HepG2 (cell line): ENCODE measurements at regions not wholly inside any gene's neighbourhood (a gene's known extent, or its start where the extent isn't known, plus 50 kb on each side); places are given as distances from the start of the nearest gene placed in this dataset.

Experiments used
- ATAC-seq: fragments of 200-7000 bp; cut with Tn5 transposase; 3 replicates; pipeline ENCODE4 v1.9.1; 2020; ENCODE audit warnings: mild to moderate bottlenecking, moderate library complexity
- BruUV-seq: library from RNA; stranded (reverse); fragments of 400-500 nt; replicated peaks from 2 replicates; lab custom pipeline; 2021; lab: Mats Ljungman, UMichigan
- CTCF ChIA-PET: fragments of 300-600 bp; formaldehyde crosslinking; extraction: SDS; loops from one replicate; lab custom pipeline; 2021; ENCODE audit warnings: low total read pairs, inconsistent platforms, low intra/inter-chr PET ratio; lab: Yijun Ruan, JAX
- POLR2A ChIA-PET: fragments of 350-600 bp; sonication (Branson Sonifier 250); formaldehyde crosslinking; loops from one replicate; lab custom pipeline; 2020; ENCODE audit warnings: antibody characterized with exemption, inconsistent platforms; lab: Yijun Ruan, JAX
- DNase-seq: peaks from one replicate; pipeline ENCODE4 v3.0.0-alpha.2; 2015; ENCODE audit warnings: low spot score
- FAIRE-seq: peaks from 3 replicates; lab custom pipeline; 2011; peaks lifted over from hg19 to GRCh38; lab: Jason Lieb, UNC
- H2AFZ ChIP-seq: one replicate; pipeline ENCODE4 v1.6.1; 2011; ENCODE audit warnings: low read length, inconsistent platforms
- H3K27ac ChIP-seq: fragments of 300-600 bp; 3 replicates; pipeline ENCODE4 v1.8.0; 2011; ENCODE audit warnings: mixed run types, mild to moderate bottlenecking, mixed read lengths, low read length, inconsistent platforms; ENCODE audit not compliant: insufficient read depth; ENCODE audit errors: extremely low read length
- H3K27me3 ChIP-seq, 2 experiments: fragments of 200-600 bp in 1 of 2; 2 replicates in 1 of 2; 3 replicates in 1 of 2; pipeline versions ENCODE4 v1.6.0 to v1.8.0; 2011; ENCODE audit warnings: low read length in 2 of 2, mild to moderate bottlenecking in 2 of 2, moderate library complexity in 2 of 2, inconsistent platforms in 1 of 2; ENCODE audit not compliant: insufficient read depth in 2 of 2, control insufficient read depth in 1 of 2
- H3K36me3 ChIP-seq, 2 experiments: fragments of 200-600 bp in 1 of 2; replicated peaks in 1 of 2; 2 replicates in 1 of 2; 3 replicates in 1 of 2; pipeline versions ENCODE4 v1.5.1 to v1.8.0; 2011; ENCODE audit warnings: low read length in 2 of 2, inconsistent platforms in 1 of 2; ENCODE audit not compliant: insufficient read depth in 2 of 2, control insufficient read depth in 1 of 2
- H3K4me1 ChIP-seq: 2 replicates; pipeline ENCODE4 v1.5.1; 2012; ENCODE audit warnings: low read length, inconsistent platforms; ENCODE audit not compliant: insufficient read depth
- H3K4me2 ChIP-seq: 2 replicates; pipeline ENCODE4 v1.6.0; 2011; ENCODE audit warnings: low read depth, low read length, inconsistent platforms
- H3K4me3 ChIP-seq, 3 experiments: fragments of 200-600 bp in 1 of 3; sonication (generic), shearing (Covaris generic) in 1 of 3; replicated peaks in 1 of 3; 2 replicates each; pipeline ENCODE4 v1.5.1; 2011 to 2016; ENCODE audit warnings: low read length in 3 of 3, inconsistent platforms in 2 of 3, low read depth in 2 of 3, mild to moderate bottlenecking in 2 of 3, control low read depth in 1 of 3, mixed read lengths in 1 of 3; ENCODE audit not compliant: insufficient read depth in 1 of 3
- H3K79me2 ChIP-seq: one replicate; pipeline ENCODE4 v1.6.1; 2011; ENCODE audit warnings: low read length, inconsistent platforms; ENCODE audit not compliant: insufficient read depth
- H3K9ac ChIP-seq: 2 replicates; pipeline ENCODE4 v1.6.0; 2011; ENCODE audit warnings: mild to moderate bottlenecking, low read depth, low read length, inconsistent platforms; ENCODE audit not compliant: insufficient read depth
- H3K9me3 ChIP-seq: 2 replicates; pipeline ENCODE4 v1.5.1; 2012; ENCODE audit warnings: mild to moderate bottlenecking, low read length
- H4K20me1 ChIP-seq: 2 replicates; pipeline ENCODE4 v1.6.0; 2011; ENCODE audit warnings: inconsistent platforms, mild to moderate bottlenecking, low read length, moderate library complexity; ENCODE audit not compliant: insufficient read depth
- GPN1 ChIP-seq: sonication (generic); formaldehyde crosslinking; IDR thresholded peaks from 2 replicates; pipeline ENCODE4 v1.5.1; 2020; ENCODE audit warnings: missing genetic modification reagents, borderline replicate concordance
- JDP2 ChIP-seq: sonication (generic); formaldehyde crosslinking; IDR thresholded peaks from 2 replicates; pipeline ENCODE4 v1.8.1; 2022; ENCODE audit warnings: missing genetic modification reagents, borderline replicate concordance
- JUND ChIP-seq: sonication (generic); formaldehyde crosslinking; IDR thresholded peaks from 2 replicates; pipeline ENCODE4 v1.8.0; 2022; ENCODE audit warnings: mild to moderate bottlenecking, missing genetic modification reagents
- KLF9 ChIP-seq: IDR thresholded peaks from 2 replicates; pipeline ENCODE4 v1.6.1; 2016; ENCODE audit warnings: low read depth
- NFRKB ChIP-seq: fragments of 450-650 bp; IDR thresholded peaks from 2 replicates; pipeline ENCODE4 v1.6.1; 2017
- SKIL ChIP-seq: sonication (generic); formaldehyde crosslinking; IDR thresholded peaks from 2 replicates; pipeline ENCODE4 v1.8.0; 2022; ENCODE audit warnings: missing genetic modification reagents, mild to moderate bottlenecking, moderate library complexity, borderline replicate concordance
- SP140L ChIP-seq: sonication (generic); formaldehyde crosslinking; IDR thresholded peaks from 2 replicates; pipeline ENCODE4 v1.4.0; 2020; ENCODE audit warnings: missing genetic modification reagents, borderline replicate concordance
- WIZ ChIP-seq: sonication (generic); formaldehyde crosslinking; IDR thresholded peaks from 2 replicates; pipeline ENCODE4 v1.5.1; 2020; ENCODE audit warnings: mild to moderate bottlenecking, missing genetic modification reagents
- YEATS4 ChIP-seq: sonication (generic); formaldehyde crosslinking; IDR thresholded peaks from 2 replicates; pipeline ENCODE4 v1.4.0; 2020; ENCODE audit warnings: missing genetic modification reagents, borderline replicate concordance
- ZBTB1 ChIP-seq: sonication (generic); formaldehyde crosslinking; IDR thresholded peaks from 2 replicates; pipeline ENCODE4 v1.4.0; 2020; ENCODE audit warnings: missing genetic modification reagents, borderline replicate concordance
- ZC3H4 ChIP-seq: sonication (generic); formaldehyde crosslinking; IDR thresholded peaks from 2 replicates; pipeline ENCODE4 v1.4.0; 2020; ENCODE audit warnings: missing genetic modification reagents, borderline replicate concordance
- ZNF3 ChIP-seq: IDR thresholded peaks from 2 replicates; pipeline ENCODE4 v1.7.0; 2017; ENCODE audit warnings: inconsistent platforms
- ZNF652 ChIP-seq: IDR thresholded peaks from 2 replicates; pipeline ENCODE4 v1.6.1; 2016; ENCODE audit warnings: low read depth, borderline replicate concordance
- ZNF703 ChIP-seq: sonication (generic); formaldehyde crosslinking; IDR thresholded peaks from 2 replicates; pipeline ENCODE4 v1.5.1; 2020; ENCODE audit warnings: missing genetic modification reagents, mild to moderate bottlenecking, moderate library complexity, borderline replicate concordance
- ZNF740 ChIP-seq: sonication (generic); formaldehyde crosslinking; IDR thresholded peaks from 2 replicates; pipeline ENCODE4 v1.4.0; 2020; ENCODE audit warnings: missing genetic modification reagents
- ZNF788 ChIP-seq: sonication (generic); formaldehyde crosslinking; IDR thresholded peaks from 2 replicates; pipeline ENCODE4 v1.5.0; 2020; ENCODE audit warnings: mild to moderate bottlenecking, missing genetic modification reagents, borderline replicate concordance
- WGBS: methylation state at CpG from one replicate; pipeline ENCODE4 v1.1.6; 2017; ENCODE audit warnings: low lambda C conversion rate; 5-methylcytosine and 5-hydroxymethylcytosine counted together
- in situ Hi-C: cut with HindIII; loops from 2 replicates; pipeline ENCODE4 v1.10.0; 2017; ENCODE audit warnings: low pct_unique_long_range_greater_than_20kb; ENCODE audit not compliant: extremely low pct_ligation_motif_present
- intact Hi-C: fragments of 100-400 bp; cut with micrococcal nuclease; formaldehyde crosslinking; loops from one replicate; pipeline ENCODE4 v1.10.0; 2022; ENCODE audit not compliant: unreplicated experiment

GRCh38 chr1:178573330-178573729 is 60.4 kb downstream of the TEX35 start (continued):
- no peak for TF ChIP-seq ZNF3 (CRISPR knock-in tag)

- CTCF ChIA-PET: no interaction called here
These were observed 61.4 kb downstream of the TEX35 start for GRCh38 chr1:178574345-178574744.

GRCh38 chr1:178575611-178576361 is 62.9 kb downstream of the TEX35 start:
- Histone ChIP-seq H3K79me2 (no peaks in the 10 kb centered on the region), H3K9me3 (no peaks in the 10 kb centered on the region), H4K20me1 (no peaks in the 10 kb centered on the region), H2AFZ (no peak overlapping the region), H3K4me1 (0 out of 2 replicates have a peak, but pooled peaks cover 6% of the 10 kb centered on the region), H3K27ac (no peak overlapping the region), H3K4me2 (no peak overlapping the region), H3K36me3 (no peaks in the 10 kb centered on the region), H3K4me3 (no peak overlapping the region), H3K9ac (no peak overlapping the region), H3K27me3 (no peaks in the 10 kb centered on the region)
- FAIRE-seq: no peak
- no peak for DNase-seq
- no peak for ATAC-seq
- POLR2A ChIA-PET: interaction anchor here (0.5 kb wide), 1 partner anchor 28 kb away, joined by 4 read pairs; no protein-coding TSS in a partner anchor
- CTCF ChIA-PET: no interaction called here
- in situ Hi-C loops (no loop called here), intact Hi-C loops (no loop called here)
- BruUV-seq: no TSS peak
- WGBS: 79% methylated on average over 3 of the region's 3 CpGs
- TF ChIP-seq SKIL (CRISPR knock-in tag): no peak
- no peak for TF ChIP-seq JUND (CRISPR knock-in tag)
- no peak for TF ChIP-seq ZNF740
- no peak for TF ChIP-seq ZNF788 (CRISPR knock-in tag)
- TF ChIP-seq ZNF703: no peak
- no peak for TF ChIP-seq GPN1 (CRISPR knock-in tag)
- TF ChIP-seq NFRKB: no peak
- no peak for TF ChIP-seq ZC3H4
- no peak for TF ChIP-seq KLF9
- no peak for TF ChIP-seq YEATS4 (CRISPR knock-in tag)
- no peak for TF ChIP-seq JDP2 (CRISPR knock-in tag)
- TF ChIP-seq ZBTB1 (CRISPR knock-in tag): no peak
- no peak for TF ChIP-seq SP140L (CRISPR knock-in tag)

More at GRCh38 chr1:178574345-178574744, 61.4 kb downstream of the TEX35 start:
- H3K36me3 ChIP-seq: no peaks in the 10 kb centered on the region
- 0 out of 2 replicates have a peak, but pooled peaks cover 6% of the 10 kb centered on the region for H3K4me1 ChIP-seq
- FAIRE-seq (no peak), DNase-seq (no peak), ATAC-seq (no peak)
- H3K9me3 ChIP-seq: no peaks in the 10 kb centered on the region
- WGBS: 59% methylated on average over 2 of the region's 2 CpGs
- H3K27me3 ChIP-seq: no peaks in the 10 kb centered on the region
- no peak overlapping the region for H3K4me3 ChIP-seq
- no peak overlapping the region for H3K27ac ChIP-seq
- no peaks in the 10 kb centered on the region for H4K20me1 ChIP-seq
- in situ Hi-C loops (no loop called here), intact Hi-C loops (no loop called here)
- H3K4me2 ChIP-seq: no peak overlapping the region
- H3K79me2 ChIP-seq: no peaks in the 10 kb centered on the region
- no peak overlapping the region for H2AFZ ChIP-seq
- POLR2A ChIA-PET: no interaction called here
- H3K9ac ChIP-seq: no peak overlapping the region
- no TSS peak for BruUV-seq
- TF ChIP-seq ZNF652 (CRISPR knock-in tag): peak; percentile 81
- TF ChIP-seq WIZ (CRISPR knock-in tag): no peak
